Endothelial cell of umbilical vein (primary cell): ENCODE measurements at regions not wholly inside any gene's neighbourhood (a gene's known extent, or its start where the extent isn't known, plus 50 kb on each side); places are given as distances from the start of the nearest gene placed in this dataset.

Source experiments
- BruUV-seq: library from RNA; stranded (reverse); fragments of 400-500 nt; replicated peaks from 2 replicates; lab custom pipeline; 2021; lab: Mats Ljungman, UMichigan
- CTCF ChIA-PET: fragments of 300-600, 350-600 bp; sonication (Branson Sonifier 250); formaldehyde crosslinking; loops from one replicate; lab custom pipeline; 2021; ENCODE audit warnings: antibody characterized with exemption, inconsistent platforms; lab: Charles Lee
- POLR2A ChIA-PET: fragments of 300-600, 350-600 bp; sonication (Branson Sonifier 250); formaldehyde crosslinking; loops from one replicate; lab custom pipeline; 2021; ENCODE audit warnings: antibody characterized with exemption, inconsistent platforms; lab: Charles Lee
- DNase-seq: peaks from one replicate; pipeline ENCODE4 v3.0.0-alpha.2; 2011; ENCODE audit warnings: low read depth, low spot score
- FAIRE-seq: peaks from 2 replicates; lab custom pipeline; 2011; peaks lifted over from hg19 to GRCh38; lab: Jason Lieb, UNC
- H2AFZ ChIP-seq: 2 replicates; pipeline ENCODE4 v1.6.0; 2012; ENCODE audit warnings: low read depth, low read length, control low read depth, inconsistent platforms
- H3K27ac ChIP-seq: 2 replicates; pipeline ENCODE4 v1.5.1; 2011; ENCODE audit warnings: low read depth, mild to moderate bottlenecking, control low read depth, low read length, moderate library complexity; ENCODE audit not compliant: insufficient read depth
- H3K27me3 ChIP-seq, 2 experiments: 2 replicates each; pipeline versions ENCODE4 v1.6.0 to v1.6.1; 2011; ENCODE audit warnings: low read length in 2 of 2, mixed read lengths in 1 of 2; ENCODE audit not compliant: control insufficient read depth in 2 of 2, insufficient read depth in 2 of 2
- H3K36me3 ChIP-seq, 2 experiments: 2 replicates in 1 of 2; 3 replicates in 1 of 2; pipeline ENCODE4 v1.5.1; 2011; ENCODE audit warnings: low read length in 2 of 2, mild to moderate bottlenecking in 1 of 2, moderate library complexity in 1 of 2; ENCODE audit not compliant: control insufficient read depth in 2 of 2, insufficient read depth in 2 of 2; ENCODE audit errors: extremely low read depth in 1 of 2
- H3K4me1 ChIP-seq: 3 replicates; pipeline ENCODE4 v1.5.1; 2011; ENCODE audit warnings: mild to moderate bottlenecking, low read length; ENCODE audit not compliant: control insufficient read depth, insufficient read depth; ENCODE audit errors: extremely low read depth
- H3K4me2 ChIP-seq: 2 replicates; pipeline ENCODE4 v1.6.1; 2011; ENCODE audit warnings: low read length, control low read depth, mixed read lengths; ENCODE audit not compliant: insufficient read depth
- H3K4me3 ChIP-seq, 3 experiments: fragments of 200-600 bp in 1 of 3; sonication (generic), shearing (Covaris generic) in 1 of 3; replicated peaks in 1 of 3; 2 replicates each; pipeline ENCODE4 v1.5.1; 2011 to 2016; ENCODE audit warnings: control low read depth in 3 of 3, low read length in 3 of 3, mild to moderate bottlenecking in 2 of 3, inconsistent platforms in 1 of 3, low read depth in 1 of 3, moderate library complexity in 1 of 3; ENCODE audit not compliant: insufficient read depth in 1 of 3
- H3K79me2 ChIP-seq: 2 replicates; pipeline ENCODE4 v1.6.0; 2012; ENCODE audit warnings: low read length, inconsistent platforms; ENCODE audit not compliant: control insufficient read depth, insufficient read depth
- H3K9ac ChIP-seq: replicated peaks from 2 replicates; pipeline ENCODE3; 2011; ENCODE audit warnings: low read length, control low read depth; ENCODE audit not compliant: insufficient read depth; ENCODE audit errors: extremely low read depth
- H3K9me1 ChIP-seq: replicated peaks from 3 replicates; pipeline ENCODE4 v1.6.0; 2011; ENCODE audit warnings: mild to moderate bottlenecking, low read length; ENCODE audit not compliant: control insufficient read depth, insufficient read depth; ENCODE audit errors: extremely low read depth
- H3K9me3 ChIP-seq: replicated peaks from 2 replicates; pipeline ENCODE4 v1.5.1; 2012; ENCODE audit warnings: low read length, inconsistent platforms; ENCODE audit not compliant: control insufficient read depth, insufficient read depth
- H4K20me1 ChIP-seq: replicated peaks from 2 replicates; pipeline ENCODE3; 2011; ENCODE audit warnings: mild to moderate bottlenecking, low read length; ENCODE audit not compliant: control insufficient read depth, insufficient read depth; ENCODE audit errors: extremely low read depth
- CTCF ChIP-seq, 2 donors: IDR thresholded peaks; 1 replicate in 1 of 2; 2 replicates in 1 of 2; pipeline ENCODE4 v1.5.1; 2011; ENCODE audit warnings: low read length in 2 of 2, mild to moderate bottlenecking in 2 of 2, moderate library complexity in 2 of 2, control low read depth in 1 of 2, inconsistent platforms in 1 of 2, low read depth in 1 of 2; ENCODE audit not compliant: insufficient read depth in 1 of 2; ENCODE audit errors: extremely low read depth in 1 of 2
- EZH2 ChIP-seq: IDR thresholded peaks from 2 replicates; pipeline ENCODE4 v1.6.1; 2012; ENCODE audit warnings: borderline replicate concordance, low read depth, mild to moderate bottlenecking, moderate library complexity, low read length, inconsistent platforms; ENCODE audit not compliant: severe bottlenecking
- FOS ChIP-seq: IDR thresholded peaks from 2 replicates; pipeline ENCODE4 v1.6.1; 2011; ENCODE audit warnings: mild to moderate bottlenecking, low read length, moderate library complexity, borderline replicate concordance; ENCODE audit not compliant: insufficient read depth
- GATA2 ChIP-seq: IDR thresholded peaks from 2 replicates; pipeline ENCODE4 v1.7.0; 2011; ENCODE audit warnings: low read depth, mild to moderate bottlenecking, moderate library complexity, mixed read lengths, low read length; ENCODE audit not compliant: insufficient read length, insufficient read depth
- JUN ChIP-seq: IDR thresholded peaks from 2 replicates; pipeline ENCODE4 v1.6.1; 2011; ENCODE audit warnings: borderline replicate concordance, low read depth; ENCODE audit not compliant: insufficient read length, insufficient read depth
- MAX ChIP-seq: IDR thresholded peaks from 2 replicates; pipeline ENCODE4 v1.6.1; 2011; ENCODE audit not compliant: insufficient read depth, insufficient read length
- MYC ChIP-seq: IDR thresholded peaks from one replicate; pipeline ENCODE4 v1.6.1; 2011; ENCODE audit warnings: mild to moderate bottlenecking, low read depth, low read length
- POLR2A ChIP-seq: IDR thresholded peaks from 2 replicates; pipeline ENCODE4 v1.6.1; 2012; ENCODE audit warnings: low read depth, mild to moderate bottlenecking, control low read depth, low read length
- POLR2AphosphoS5 ChIP-seq: IDR thresholded peaks from 2 replicates; pipeline ENCODE4 v1.6.1; 2012; ENCODE audit warnings: low read depth, mild to moderate bottlenecking, control low read depth, low read length, moderate library complexity; ENCODE audit not compliant: insufficient read depth
- dilution Hi-C: fragments of 300-500 bp; cut with MboI; formaldehyde crosslinking; loops from one replicate; pipeline ENCODE4 v1.15.0; 2019; ENCODE audit warnings: low sequenced_read_pairs; ENCODE audit not compliant: extremely low pct_ligation_motif_present
- intact Hi-C: fragments of 100-400 bp; cut with micrococcal nuclease; formaldehyde crosslinking; loops from one replicate; pipeline ENCODE4 v1.10.0; 2022

GRCh38 chr6:108751851-108752732 lies 96.1 kb upstream of the ARMC2 start:
- intact Hi-C loops: no loop called here
- no peak overlapping the region for H3K27ac ChIP-seq

More at GRCh38 chr6:108751851-108752732, 96.1 kb upstream of the ARMC2 start:
- no peak overlapping the region for H3K4me3 ChIP-seq
- H3K27me3 ChIP-seq: peaks cover 4 to 14% of the 10 kb centered on the region in 2 experiments
- ChIA-PET POLR2A (no interaction called here), CTCF (interaction anchor here (1.1 kb wide), 1 partner anchor 13 kb away, joined by 4 read pairs; no protein-coding TSS in a partner anchor)
- DNase-seq: no peak
- no peaks in the 10 kb centered on the region for H3K36me3 ChIP-seq
- TF ChIP-seq JUN (no peak), GATA2 (no peak), EZH2 (no peak), POLR2A (no peak), CTCF (IDR thresholded peaks at IDR 0.05; ENCODE audit: extremely low read depth in 1 of 2, insufficient read depth in 1 of 2, low read depth in 1 of 2, low read length in 2 of 2) (no peak), POLR2AphosphoS5 (no peak), MYC (no peak), FOS (no peak), MAX (no peak)
- FAIRE-seq: no peak
- no peak overlapping the region for H3K4me2 ChIP-seq
- no peaks in the 10 kb centered on the region for H3K9me3 ChIP-seq
- no peaks in the 10 kb centered on the region for H3K9me1 ChIP-seq
- dilution Hi-C loops: no loop called here
- no TSS peak for BruUV-seq
- H3K4me1 ChIP-seq: no peaks in the 10 kb centered on the region
- no peaks in the 10 kb centered on the region for H3K79me2 ChIP-seq
- H3K9ac ChIP-seq: no peak overlapping the region
- no peak overlapping the region for H2AFZ ChIP-seq
- H4K20me1 ChIP-seq: no peaks in the 10 kb centered on the region
